Mammary epithelial cell (primary cell): ENCODE measurements at regions not wholly inside any gene's neighbourhood (a gene's known extent, or its start where the extent isn't known, plus 50 kb on each side); places are given as distances from the start of the nearest gene placed in this dataset.

Source experiments
- EZH2 ChIP-seq: IDR thresholded peaks from 2 replicates; pipeline ENCODE4 v1.6.1; 2012; ENCODE audit warnings: low read length, inconsistent platforms, borderline replicate concordance
- TF ChIP-seq, protein P1 (sequence below), 2 donors: IDR thresholded peaks in 1 of 2; conservative IDR thresholded peaks in 1 of 2; 2 replicates each; pipeline ENCODE4 v1.5.1; 2011 to 2012; ENCODE audit warnings: inconsistent platforms in 2 of 2, low read length in 2 of 2, mild to moderate bottlenecking in 2 of 2, control low read depth in 1 of 2, low read depth in 1 of 2; ENCODE audit not compliant: insufficient read depth in 1 of 2; ENCODE audit errors: extremely low read depth in 1 of 2

DNA sequence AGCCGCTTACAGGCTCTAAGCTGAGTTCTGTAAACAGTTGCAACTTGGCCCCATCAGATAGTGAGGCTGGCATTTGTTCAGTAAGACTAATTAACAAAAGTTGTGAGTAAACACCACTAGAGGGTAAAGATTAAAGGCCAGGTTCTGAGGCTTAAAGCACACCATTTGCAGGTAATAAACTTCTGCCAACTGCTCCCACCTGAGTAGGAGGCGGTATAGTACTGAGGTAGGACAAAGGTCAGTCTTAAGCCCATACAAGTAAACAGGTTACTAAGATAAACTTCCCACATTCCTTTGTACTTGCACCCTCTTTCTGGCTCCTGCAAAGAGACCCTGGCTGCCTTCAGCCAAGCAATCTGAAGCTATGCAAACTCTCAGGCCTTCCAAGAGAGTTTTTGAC, 419.6 kb downstream of the DNAH5 start:
- TF ChIP-seq, protein P1, sequence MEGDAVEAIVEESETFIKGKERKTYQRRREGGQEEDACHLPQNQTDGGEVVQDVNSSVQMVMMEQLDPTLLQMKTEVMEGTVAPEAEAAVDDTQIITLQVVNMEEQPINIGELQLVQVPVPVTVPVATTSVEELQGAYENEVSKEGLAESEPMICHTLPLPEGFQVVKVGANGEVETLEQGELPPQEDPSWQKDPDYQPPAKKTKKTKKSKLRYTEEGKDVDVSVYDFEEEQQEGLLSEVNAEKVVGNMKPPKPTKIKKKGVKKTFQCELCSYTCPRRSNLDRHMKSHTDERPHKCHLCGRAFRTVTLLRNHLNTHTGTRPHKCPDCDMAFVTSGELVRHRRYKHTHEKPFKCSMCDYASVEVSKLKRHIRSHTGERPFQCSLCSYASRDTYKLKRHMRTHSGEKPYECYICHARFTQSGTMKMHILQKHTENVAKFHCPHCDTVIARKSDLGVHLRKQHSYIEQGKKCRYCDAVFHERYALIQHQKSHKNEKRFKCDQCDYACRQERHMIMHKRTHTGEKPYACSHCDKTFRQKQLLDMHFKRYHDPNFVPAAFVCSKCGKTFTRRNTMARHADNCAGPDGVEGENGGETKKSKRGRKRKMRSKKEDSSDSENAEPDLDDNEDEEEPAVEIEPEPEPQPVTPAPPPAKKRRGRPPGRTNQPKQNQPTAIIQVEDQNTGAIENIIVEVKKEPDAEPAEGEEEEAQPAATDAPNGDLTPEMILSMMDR (conservative IDR thresholded peaks at IDR 0.05 in 1 of 2, IDR thresholded peaks at IDR 0.05 in 1 of 2; ENCODE audit: extremely low read depth in 1 of 2, insufficient read depth in 1 of 2, low read depth in 1 of 2, low read length in 2 of 2): no peak
- TF ChIP-seq EZH2: no peak
